ENCODE measurements at regions not wholly inside any gene's neighbourhood (a gene's known extent, or its start where the extent isn't known, plus 50 kb on each side); places are given as distances from the start of the nearest gene placed in this dataset.

GRCh38 chr14:87503711-87504110 lies 489.3 kb downstream of the GALC start:
- no peak for DNase-seq

GRCh38 chr14:87497301-87497700 lies 495.7 kb downstream of the GALC start:
- no peak for DNase-seq

- no peak for DNase-seq
Measured at GRCh38 chr14:87494010-87494409, 499.0 kb downstream of the GALC start.

DNA sequence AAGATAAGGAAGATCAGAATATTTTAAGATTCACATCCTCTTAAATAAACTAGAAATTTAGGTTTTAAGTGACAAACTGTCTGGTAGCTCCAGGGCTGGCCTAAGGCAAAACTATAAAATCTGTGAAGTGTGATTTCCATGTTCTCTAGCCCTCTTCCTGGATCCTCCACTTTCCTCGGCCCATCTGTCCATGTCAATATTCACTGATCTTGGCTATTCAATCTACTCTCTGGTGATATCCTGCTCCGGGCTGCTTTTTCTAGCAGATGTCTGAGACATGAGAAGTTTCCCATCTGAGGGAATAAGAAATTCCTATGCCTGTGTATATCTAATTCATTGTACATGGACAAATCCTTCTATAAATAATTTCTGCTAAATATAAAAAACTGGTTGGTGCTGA lies 500.4 kb downstream of the GALC start:
- DNase-seq = no peak

DNA sequence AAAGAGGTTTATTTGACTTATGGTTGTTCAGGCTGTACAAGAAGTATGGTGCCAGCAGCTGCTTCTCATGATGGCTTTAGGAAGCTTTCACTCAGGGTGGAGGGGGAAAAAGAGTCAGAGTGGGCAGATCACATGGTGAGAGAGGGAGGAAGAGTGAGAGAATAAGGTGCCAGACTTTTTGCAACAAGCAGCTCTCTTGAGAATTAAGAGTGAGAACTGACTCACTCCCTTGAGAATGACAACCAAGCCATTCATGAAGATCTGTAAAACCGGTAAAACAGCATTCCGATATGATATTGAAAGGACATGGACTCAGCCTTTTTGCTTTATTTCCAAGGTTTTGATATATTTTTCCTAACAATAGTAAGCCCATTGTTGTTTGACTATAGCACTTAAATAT lies 501.2 kb downstream of the GALC start:
- DNase-seq = no peak

GRCh38 chr14:87489196-87489819 lies 503.7 kb downstream of the GALC start:
- DNase-seq = no peak

DNA sequence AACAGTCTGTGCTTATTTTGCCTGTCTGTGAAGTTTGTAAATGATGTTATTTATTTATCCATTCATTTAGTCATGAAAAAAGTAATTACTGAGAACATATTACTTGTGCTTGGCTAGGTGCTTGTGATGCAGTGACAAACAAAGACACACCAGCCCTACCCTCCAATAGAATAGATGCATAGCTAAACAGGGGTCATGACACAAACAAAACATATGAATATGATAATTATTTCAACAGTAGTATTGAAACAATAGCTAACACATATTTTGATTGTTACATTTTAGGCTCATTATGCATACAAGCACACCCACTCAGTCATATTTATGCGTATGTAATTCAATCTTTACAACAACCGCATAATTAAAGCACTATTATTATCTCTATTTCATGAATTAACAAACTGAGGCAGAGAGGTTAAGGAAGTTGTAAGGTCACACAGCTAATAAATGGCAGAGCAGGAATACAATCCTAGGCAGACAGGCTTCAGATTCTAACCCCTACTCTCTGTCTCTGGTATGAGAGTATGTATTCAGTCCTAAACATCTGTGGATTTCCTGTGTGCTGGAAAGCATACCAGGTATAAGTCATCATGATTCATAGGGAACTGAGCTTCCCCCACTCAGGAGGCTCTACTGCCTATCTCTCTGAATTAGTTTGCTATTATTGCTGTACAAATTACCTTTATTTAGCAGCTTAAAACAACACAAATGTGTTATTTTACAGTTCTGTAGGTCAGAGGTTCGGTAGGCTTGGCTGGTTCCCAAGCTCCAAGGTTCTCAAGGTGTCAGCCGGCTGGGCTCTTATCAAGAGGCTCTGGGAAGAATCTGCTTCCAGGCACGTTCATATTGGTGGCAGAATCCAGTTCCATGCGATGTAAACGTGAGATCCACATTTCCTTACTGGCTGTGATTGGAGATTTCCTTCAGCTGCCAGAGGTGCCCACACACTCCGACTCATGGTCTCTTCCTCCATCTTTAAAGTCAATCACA lies 509.4 kb downstream of the GALC start:
- no peak for DNase-seq

DNA sequence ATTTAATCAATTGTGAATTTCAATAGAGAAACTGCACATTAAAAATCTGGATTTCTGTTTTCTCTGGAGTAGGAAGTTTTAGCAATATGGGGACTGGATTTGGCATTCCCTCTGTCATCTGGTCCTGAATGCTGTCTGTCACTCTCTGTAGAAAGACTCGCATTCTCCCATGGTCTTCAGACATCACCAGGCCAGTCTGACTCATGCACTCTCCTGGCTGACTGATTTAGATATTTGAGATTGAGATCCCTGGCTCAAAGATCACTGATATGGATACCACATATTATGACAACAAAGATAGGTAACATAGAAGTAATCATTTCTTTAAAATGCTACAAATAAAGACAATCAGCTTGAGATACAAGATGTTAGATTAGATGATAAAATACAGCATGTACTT lies 524.5 kb downstream of the GALC start:
- no peak for DNase-seq

- no peak for DNase-seq
Measured at GRCh38 chr14:87467578-87467977, 525.4 kb downstream of the GALC start.

- no peak for DNase-seq
Measured at GRCh38 chr14:87465770-87466169, 527.2 kb downstream of the GALC start.

DNA sequence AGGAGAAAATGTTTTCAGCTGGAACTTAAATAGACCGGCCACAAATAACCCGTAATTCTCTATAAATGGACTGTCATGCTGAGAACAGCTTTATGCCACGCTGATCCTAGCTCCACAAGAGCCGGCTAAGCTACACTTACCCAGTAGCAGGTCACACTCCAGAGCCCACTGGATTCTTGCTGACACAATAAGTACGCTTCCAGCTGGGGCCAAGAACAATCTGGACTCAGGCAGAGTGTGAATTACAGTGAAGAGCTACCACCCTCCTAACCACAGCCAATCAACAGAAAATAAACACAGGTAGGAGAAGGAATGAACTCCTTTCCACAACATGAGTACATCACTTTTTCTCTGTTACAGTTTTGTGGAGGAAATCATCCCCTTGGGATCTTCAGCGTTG lies 531.3 kb downstream of the GALC start:
- no peak for DNase-seq

- no peak for DNase-seq
Measured at GRCh38 chr14:87457720-87458119, 535.3 kb downstream of the GALC start.

GRCh38 chr14:87450193-87450592 lies 542.8 kb downstream of the GALC start:
- DNase-seq = no peak

DNA sequence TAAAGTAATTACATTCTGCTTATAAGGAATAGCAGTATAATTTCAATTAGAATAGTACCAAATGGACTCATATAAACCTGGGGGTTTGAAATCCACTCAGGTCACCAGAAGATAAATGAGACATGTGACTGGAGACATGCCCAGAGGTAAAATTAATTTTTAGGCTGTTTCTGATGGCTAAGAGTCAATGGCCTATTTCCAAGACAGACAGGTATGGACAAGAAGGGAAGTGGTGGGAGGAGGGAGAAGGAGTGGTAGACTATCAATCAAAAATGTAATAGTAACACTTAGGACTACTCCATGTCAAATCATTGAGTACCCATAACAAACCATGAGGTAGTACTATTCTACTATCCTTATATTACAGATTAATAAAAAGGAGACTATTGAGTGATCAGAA lies 544.0 kb downstream of the GALC start:
- DNase-seq = no peak

DNA sequence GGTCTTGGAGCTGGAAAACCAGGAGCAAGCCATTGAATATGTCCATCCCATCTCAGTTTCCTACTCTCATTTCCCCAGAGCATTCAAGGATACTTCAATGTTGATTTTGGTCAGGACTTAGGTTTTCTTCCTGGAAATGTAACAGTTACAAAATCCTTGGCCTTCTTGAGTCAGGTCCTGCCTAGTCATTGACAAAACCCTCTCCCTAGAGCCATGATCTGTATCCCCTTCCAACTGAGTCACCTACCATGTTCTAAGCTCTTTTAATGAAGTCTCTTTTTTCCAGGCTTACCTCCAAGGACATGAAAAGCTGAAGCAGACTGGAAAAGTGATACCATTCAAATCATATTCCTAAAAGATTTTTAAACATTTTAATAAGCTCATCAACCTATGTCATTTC lies 549.2 kb downstream of the GALC start:
- DNase-seq = no peak

GRCh38 chr14:87443039-87443438 lies 549.9 kb downstream of the GALC start:
- no peak for DNase-seq

DNA sequence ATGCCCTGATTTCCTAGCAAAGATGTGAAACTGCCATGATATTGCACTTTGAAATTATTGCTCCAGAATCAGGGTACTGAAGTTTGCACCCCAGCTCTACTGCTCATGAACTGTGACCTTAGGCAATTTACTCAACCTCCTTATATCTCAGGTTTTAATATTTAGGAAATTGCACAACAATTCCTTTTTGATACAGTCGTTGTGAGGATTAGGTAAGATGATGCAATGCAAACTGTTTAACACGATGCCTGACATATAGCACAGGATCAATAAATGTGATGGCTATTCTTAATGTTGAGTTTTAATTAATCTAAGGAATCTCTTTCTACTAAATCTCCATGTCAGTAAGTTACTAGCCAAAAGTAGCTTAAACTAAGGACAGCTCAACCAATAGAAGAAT lies 555.8 kb downstream of the GALC start:
- no peak for DNase-seq

GRCh38 chr14:87434680-87435079 lies 558.3 kb downstream of the GALC start:
- DNase-seq = no peak

GRCh38 chr14:87434011-87434410 lies 559.0 kb downstream of the GALC start:
- no peak for DNase-seq

DNA sequence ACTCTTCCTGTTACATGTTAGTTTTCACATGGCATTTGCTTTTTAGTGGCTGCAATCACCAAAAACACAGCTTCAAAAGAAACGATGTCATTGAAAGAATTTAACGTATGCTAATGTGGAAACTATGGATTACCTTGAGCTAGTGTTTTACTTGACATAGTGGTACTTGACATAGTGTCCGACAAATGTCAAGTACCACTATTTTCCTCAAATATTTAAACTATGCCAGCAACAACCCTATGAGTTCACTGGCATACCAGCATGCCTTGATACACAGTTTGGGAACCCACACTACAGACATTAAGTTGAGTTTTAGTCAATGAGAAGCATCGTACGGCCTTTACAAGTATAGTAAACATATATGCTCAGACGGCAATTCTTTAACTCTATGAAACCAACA lies 560.3 kb downstream of the GALC start:
- DNase-seq = no peak

GRCh38 chr14:87430810-87431209 lies 562.2 kb downstream of the GALC start:
- no peak for DNase-seq

DNA sequence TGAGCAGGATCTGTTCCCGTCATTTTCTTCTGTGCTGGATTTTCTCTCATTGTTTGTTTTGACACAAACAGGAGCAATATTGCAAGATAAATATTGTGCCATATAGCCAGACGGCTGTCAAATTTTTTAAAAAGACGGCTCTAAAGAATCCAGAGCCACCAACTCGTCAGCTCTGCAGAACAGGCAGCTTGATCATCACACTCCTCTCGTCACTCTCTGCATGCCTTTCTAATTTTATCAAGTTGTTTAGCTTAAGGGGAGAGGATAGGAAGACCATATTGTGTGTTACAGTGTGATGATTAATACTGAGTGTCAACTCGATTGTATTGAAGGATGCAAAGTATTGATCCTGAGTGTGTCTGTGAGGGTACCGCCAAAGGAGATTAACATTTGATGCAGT lies 562.8 kb downstream of the GALC start:
- DNase-seq = no peak

GRCh38 chr14:87419925-87420324 lies 573.1 kb downstream of the GALC start:
- no peak for DNase-seq

- DNase-seq = no peak
Measured at GRCh38 chr14:87411370-87411769, 581.6 kb downstream of the GALC start.

All from NCI-H187 (cell line).